ENCODE measurements at regions not wholly inside any gene's neighbourhood (a gene's known extent, or its start where the extent isn't known, plus 50 kb on each side); places are given as distances from the start of the nearest gene placed in this dataset.

- Mint-ChIP-seq H3K27me3 (ENCODE audit: low read depth) (no peaks in the 10 kb centered on the region), H3K4me3 (no peak overlapping the region), H3K27ac (no peak overlapping the region), H3K9me3 (peaks cover 5% of the 10 kb centered on the region; the same call in 1 of the 2 replicates), H3K4me1 (no peaks in the 10 kb centered on the region), H3K36me3 (no peaks in the 10 kb centered on the region)
- CTCF ChIA-PET, result no interaction called here
- POLR2A ChIA-PET, result no interaction called here
- TF ChIP-seq ATF2 (CRISPR knock-in tag; IDR thresholded peaks at IDR 0.05; ENCODE audit: borderline replicate concordance, low read depth), result no peak
- TF ChIP-seq MYBL2 (CRISPR knock-in tag; IDR thresholded peaks at IDR 0.05), result no peak
- no peak for TF ChIP-seq TEAD1 (CRISPR knock-in tag; IDR thresholded peaks at IDR 0.05)
- no peak for TF ChIP-seq ZSCAN18 (CRISPR knock-in tag; IDR thresholded peaks at IDR 0.05)
- TF ChIP-seq SMAD4 (CRISPR knock-in tag; IDR thresholded peaks at IDR 0.05), result no peak
- no peak for TF ChIP-seq ZBTB43 (CRISPR knock-in tag; IDR thresholded peaks at IDR 0.05)
- TF ChIP-seq GTF2I (CRISPR knock-in tag; conservative IDR thresholded peaks at IDR 0.05), result no peak
- TF ChIP-seq FOXK1 (CRISPR knock-in tag; IDR thresholded peaks at IDR 0.05), result no peak
- TF ChIP-seq ATF6 (CRISPR knock-in tag; IDR thresholded peaks at IDR 0.05), result no peak
- no peak for TF ChIP-seq ARID4B (CRISPR knock-in tag; IDR thresholded peaks at IDR 0.05; ENCODE audit: borderline replicate concordance)
- no peak for TF ChIP-seq EMX1 (CRISPR knock-in tag; IDR thresholded peaks at IDR 0.05)
- no peak for TF ChIP-seq ATF1 (CRISPR knock-in tag; IDR thresholded peaks at IDR 0.05)
- no peak for TF ChIP-seq KAT7 (CRISPR knock-in tag; IDR thresholded peaks at IDR 0.05; ENCODE audit: borderline replicate concordance)
- DNase-seq (ENCODE audit: low spot score), result no peak
- ATAC-seq, result no peak
Observed at GRCh38 chr5:130571076-130571475, 594.0 kb downstream of the HINT1 start.

- ChIA-PET CTCF (no interaction called here), POLR2A (interaction anchor here (0.6 kb wide), 1 partner anchor 149 kb away, joined by 3 read pairs; no protein-coding TSS in a partner anchor)
- H3K27me3 Mint-ChIP-seq (ENCODE audit: low read depth), result no peaks in the 10 kb centered on the region; the same call in 1 of the 2 replicates
- no peak overlapping the region for H3K27ac Mint-ChIP-seq
- no peak overlapping the region for H3K4me3 Mint-ChIP-seq
- H3K36me3 Mint-ChIP-seq, result no peaks in the 10 kb centered on the region
- H3K9me3 Mint-ChIP-seq, result peaks cover 6% of the 10 kb centered on the region; the same call in 1 of the 2 replicates
- ATAC-seq (no peak), DNase-seq (ENCODE audit: low spot score) (no peak)
- H3K4me1 Mint-ChIP-seq, result no peaks in the 10 kb centered on the region
- TF ChIP-seq GABPB1 (CRISPR knock-in tag; IDR thresholded peaks at IDR 0.05) (no peak), IRF2 (CRISPR knock-in tag; IDR thresholded peaks at IDR 0.05; ENCODE audit: borderline replicate concordance, low read depth) (no peak), TEAD1 (CRISPR knock-in tag; IDR thresholded peaks at IDR 0.05) (no peak), GRHL2 (CRISPR knock-in tag; IDR thresholded peaks at IDR 0.05; ENCODE audit: insufficient replicate concordance, severe bottlenecking) (no peak), PREB (CRISPR knock-in tag; IDR thresholded peaks at IDR 0.05; ENCODE audit: borderline replicate concordance) (no peak), CREB1 (CRISPR knock-in tag; IDR thresholded peaks at IDR 0.05) (no peak), EMX1 (CRISPR knock-in tag; IDR thresholded peaks at IDR 0.05) (no peak), ZNF671 (CRISPR knock-in tag; IDR thresholded peaks at IDR 0.05) (no peak), HMGXB4 (CRISPR knock-in tag; IDR thresholded peaks at IDR 0.05) (no peak), ZNF232 (CRISPR knock-in tag; IDR thresholded peaks at IDR 0.05) (no peak), TCF7 (CRISPR knock-in tag; IDR thresholded peaks at IDR 0.05; ENCODE audit: low read depth) (no peak), GTF2I (CRISPR knock-in tag; conservative IDR thresholded peaks at IDR 0.05) (no peak), JUN (CRISPR knock-in tag; IDR thresholded peaks at IDR 0.05) (no peak)
Observed at GRCh38 chr5:130568791-130569190, 596.3 kb downstream of the HINT1 start.
